ENCODE measurements at regions not wholly inside any gene's neighbourhood (a gene's known extent, or its start where the extent isn't known, plus 50 kb on each side); places are given as distances from the start of the nearest gene placed in this dataset.

DNA sequence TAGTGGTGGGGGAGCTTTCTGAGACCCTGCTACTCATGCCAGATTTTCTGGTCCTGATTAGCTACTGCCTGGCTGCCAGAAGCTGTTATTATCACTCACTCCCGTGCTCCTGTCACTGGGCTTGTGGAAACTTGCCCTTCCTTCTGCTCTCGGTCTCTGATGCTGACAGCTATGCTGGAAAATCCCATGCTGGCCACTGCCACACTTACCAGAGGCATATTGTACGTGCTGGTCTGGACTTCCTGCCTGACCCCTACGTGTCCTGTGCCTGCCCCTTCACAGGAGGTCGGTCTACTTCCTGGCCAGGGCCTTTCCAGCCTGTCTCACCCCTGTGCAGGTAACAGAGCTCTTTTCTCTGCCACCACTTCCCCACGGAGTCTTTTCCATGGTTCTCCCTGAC is 149.4 kb upstream of the PLEKHG7 start:
- DNase-seq (ENCODE audit: low read depth): no peak

DNA sequence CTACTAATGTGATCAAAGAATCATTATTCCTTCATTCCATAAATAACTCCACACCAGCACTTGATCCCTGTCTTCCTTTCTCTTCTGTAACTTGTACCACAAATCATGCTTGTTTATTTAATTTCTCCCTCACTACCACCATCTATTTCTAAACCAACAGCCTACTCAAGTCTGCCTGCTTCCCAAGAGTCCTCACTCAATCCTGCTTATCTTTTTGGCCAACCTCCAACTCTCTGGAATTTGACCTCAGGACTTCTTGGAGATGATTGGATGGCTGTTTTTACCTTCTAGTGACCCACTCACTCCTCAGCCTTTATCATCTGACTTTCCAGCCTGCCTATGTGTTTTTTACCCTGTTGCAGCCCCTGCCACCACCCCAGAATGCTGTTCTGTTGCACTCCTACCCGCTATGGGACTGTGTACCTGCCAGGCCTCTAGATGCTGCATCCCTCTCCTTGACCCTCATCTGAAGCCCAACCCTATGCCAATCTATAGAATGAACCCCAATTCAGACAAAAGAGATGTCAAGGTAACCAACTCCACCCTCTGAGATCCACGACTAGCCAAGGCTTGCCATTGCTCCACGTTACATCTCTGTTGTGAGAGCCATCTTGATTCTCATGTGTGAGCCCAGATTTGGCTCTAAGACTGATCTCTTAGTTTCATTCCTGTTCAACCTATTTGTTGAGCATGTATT is 150.2 kb upstream of the PLEKHG7 start:
- DNase-seq (ENCODE audit: low read depth): no peak

DNA sequence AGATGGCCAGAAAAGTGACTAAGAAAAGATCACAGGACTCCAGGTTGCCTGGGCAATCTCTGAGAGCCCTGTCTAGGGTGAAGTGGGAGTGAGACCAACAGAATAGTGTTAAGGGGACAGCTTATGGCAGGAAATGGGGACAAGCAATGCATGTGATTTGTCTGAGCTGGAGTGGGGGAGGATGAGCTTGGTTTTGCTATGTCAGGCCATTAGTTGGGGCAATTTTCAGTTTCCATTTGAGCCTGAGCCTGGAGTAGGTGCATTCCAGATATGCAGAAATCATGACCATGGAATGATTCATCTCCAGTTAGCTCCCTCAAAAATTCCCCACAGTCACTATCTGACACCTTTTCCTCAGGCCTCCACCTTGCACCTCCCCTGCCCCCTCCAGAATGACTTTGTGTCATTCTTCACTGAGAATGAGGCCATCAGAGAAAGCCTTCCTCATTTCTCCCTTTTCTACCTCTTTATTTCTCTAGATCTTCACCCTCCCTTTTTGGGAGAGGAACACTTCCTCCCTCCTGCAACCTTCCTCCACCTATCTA is 150.9 kb upstream of the PLEKHG7 start:
- DNase-seq (ENCODE audit: low read depth): peak; percentile 72

DNA sequence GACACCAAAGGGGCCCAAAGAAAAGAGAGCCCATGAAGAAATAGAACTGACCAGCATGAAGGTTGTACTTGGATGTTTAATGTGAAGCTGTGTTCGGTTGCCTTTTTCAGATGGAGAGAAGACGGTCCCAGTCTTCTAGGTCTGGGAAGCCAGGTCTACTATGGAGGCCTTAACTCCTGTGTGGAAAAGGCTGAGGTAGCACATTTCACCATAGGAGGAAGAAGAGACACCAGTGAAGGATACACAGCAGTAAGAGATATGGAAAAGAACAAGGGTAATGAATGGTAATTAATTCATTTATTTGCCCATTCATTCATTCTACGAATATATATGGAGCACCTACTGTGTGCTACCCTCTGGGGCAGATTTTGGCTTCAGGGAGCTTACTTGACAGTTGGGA is 151.6 kb upstream of the PLEKHG7 start:
- no peak for DNase-seq (ENCODE audit: low read depth)

DNA sequence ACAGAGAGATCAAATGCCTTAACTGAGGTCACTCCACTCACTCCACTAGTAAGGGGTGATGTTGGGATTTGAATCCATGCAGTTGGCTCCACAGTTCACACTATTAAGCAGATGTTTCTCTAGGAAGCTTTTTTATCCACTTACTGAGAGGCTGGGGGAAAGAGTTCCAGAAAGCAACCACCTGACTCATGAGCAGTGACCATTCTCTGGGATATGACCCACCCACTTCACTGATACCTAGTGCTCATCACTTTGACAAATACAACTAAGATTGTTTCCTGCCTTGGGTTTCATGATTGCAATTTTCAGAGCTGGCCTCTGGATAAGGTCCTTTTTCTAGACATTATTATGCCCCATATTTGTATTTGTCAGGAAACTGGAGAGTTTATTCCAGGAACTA is 152.1 kb upstream of the PLEKHG7 start:
- DNase-seq (ENCODE audit: low read depth): peak; percentile 10

DNA sequence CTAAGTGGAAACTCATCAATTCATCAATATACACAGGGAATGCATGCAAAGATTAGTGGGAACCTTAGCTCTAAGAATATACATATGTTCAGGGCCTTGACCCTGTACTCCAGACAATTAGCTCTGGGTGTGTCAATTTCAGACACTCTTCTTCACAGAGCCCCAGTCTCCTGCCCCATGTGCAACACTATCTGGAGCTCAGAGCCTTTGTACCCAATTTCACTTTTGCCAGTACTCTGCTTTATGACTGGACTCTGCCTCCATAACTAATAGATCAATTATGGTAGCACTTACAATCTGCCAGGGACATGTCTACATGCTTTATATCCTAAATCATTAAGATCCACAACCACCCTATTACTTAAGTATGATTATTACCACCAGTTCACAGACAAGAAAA is 152.5 kb upstream of the PLEKHG7 start:
- DNase-seq (ENCODE audit: low read depth): no peak

DNA sequence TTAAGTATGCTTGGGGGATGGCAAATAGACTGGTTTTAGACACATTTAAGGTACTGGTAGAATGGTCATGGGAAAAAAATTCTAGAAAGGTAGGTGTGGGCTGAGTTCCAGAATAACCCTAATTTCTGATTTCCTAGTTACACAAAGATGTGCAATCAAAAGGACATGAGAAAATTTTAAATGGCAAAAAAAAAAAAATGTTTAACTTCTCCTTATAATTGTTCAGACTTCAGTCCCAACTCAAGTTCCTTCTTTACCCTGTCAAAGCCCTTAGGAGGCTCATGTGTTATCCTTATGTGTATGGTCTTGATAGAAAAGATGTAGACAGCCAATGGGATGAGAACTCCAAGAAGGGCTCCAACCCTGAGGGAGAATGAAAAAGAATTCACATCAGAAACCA is 153.3 kb upstream of the PLEKHG7 start:
- DNase-seq (ENCODE audit: low read depth): no peak

DNA sequence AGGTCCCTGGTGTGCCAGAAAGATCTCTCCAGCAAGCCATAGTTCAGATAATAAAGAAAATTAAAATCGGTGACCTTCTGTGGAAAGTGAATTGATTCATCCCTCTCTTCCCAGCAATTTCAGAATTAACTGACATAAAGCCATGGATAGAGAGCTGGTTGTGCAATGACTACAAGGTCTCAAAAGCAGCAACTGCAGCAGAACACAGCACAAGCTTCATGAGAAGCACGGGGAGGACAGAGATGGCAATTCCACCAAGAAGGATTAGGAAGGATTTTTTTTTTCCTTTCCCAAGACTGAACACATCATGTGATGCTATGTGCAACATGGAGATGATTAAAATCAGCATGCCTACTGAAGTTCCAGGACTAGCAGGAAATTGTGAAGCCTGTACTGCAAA is 154.9 kb upstream of the PLEKHG7 start:
- no peak for DNase-seq (ENCODE audit: low read depth)

DNA sequence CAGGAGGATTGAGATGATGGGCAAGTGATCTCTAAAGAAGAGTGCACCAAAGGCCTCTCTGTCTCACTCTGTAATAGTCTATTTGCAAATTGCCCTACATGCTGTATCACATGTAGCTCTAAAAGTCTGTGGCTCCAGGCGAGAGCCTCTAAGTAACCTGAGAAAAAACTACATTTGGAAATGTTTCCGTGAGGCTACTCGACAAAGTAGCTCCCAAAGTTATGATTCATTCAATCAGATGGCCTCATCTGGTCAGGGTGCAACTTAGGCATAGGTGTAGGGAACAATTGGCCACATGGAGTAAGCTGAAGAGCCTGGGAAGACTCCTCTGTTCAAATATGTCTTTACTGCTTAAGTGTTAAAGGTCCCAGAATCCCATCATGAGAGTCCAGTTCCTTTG is 155.4 kb upstream of the PLEKHG7 start:
- no peak for DNase-seq (ENCODE audit: low read depth)

DNA sequence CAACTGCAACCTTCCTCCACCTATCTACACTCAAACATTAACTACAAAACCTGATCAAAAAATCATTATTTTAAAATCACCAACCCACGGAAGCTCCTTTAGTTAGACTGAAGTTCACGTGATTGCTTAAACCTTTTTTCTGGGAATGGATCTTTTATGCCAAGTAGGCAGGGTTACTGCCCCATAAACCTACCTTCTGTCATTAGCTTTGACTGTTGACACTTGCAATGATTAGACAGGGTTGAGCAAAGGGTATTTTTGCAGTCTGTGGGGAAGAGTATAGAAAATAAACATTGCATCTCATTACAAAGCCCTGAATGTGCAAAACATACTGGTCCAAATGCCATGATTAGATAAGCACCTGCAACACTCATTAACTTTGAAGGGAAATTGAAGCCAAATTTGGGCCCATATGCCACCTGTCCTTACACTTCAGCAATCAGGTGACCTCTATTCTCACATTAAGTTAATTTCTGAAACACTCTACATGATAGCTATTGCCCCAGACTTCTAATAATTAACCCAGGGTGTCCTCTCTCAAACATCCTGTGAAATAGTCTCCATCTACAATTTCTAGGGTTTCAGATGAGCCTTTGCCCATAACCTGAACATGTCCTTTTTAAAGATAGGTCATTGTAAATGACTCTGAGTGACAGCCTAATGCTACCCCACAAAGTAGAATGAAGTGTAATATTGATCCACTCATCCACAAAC is 156.0 kb upstream of the PLEKHG7 start:
- no peak for DNase-seq (ENCODE audit: low read depth)

DNA sequence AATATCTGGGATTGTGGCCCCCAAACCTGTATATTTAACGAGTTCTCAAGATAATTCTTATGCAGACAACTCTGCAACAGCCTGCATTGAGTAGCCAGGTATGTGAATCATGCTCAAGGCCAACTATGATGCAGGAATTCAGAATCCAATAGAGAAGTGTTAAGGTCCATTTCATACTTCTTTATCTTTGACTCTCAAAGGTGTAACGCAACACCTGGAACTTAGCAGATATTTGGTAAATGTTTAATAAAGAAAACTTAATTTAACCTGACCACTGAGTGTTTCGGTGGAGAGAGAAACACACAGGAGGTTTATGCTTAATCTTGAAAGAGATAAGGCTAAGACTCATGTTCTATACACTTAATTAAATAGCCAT is 156.5 kb upstream of the PLEKHG7 start:
- no peak for DNase-seq (ENCODE audit: low read depth)

DNA sequence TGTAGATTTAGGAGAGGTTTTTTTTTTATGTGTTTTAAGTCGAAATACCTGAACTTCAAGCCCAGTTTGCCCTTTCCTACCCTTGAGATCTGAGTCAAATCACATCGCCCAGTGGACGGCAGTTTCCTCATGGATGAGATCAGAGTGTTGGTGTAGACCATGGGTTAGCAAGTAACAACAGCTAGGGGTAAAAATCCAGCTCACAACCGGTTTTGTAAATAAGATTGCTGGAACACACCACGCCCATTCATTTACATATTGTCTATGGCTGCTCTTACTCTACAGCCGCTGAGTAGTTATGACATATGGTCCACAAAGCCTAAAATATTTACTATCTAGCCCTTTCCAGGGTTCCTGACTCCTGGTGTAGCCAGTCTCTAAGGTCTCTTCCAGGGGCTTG is 158.5 kb upstream of the PLEKHG7 start:
- no peak for DNase-seq (ENCODE audit: low read depth)

DNA sequence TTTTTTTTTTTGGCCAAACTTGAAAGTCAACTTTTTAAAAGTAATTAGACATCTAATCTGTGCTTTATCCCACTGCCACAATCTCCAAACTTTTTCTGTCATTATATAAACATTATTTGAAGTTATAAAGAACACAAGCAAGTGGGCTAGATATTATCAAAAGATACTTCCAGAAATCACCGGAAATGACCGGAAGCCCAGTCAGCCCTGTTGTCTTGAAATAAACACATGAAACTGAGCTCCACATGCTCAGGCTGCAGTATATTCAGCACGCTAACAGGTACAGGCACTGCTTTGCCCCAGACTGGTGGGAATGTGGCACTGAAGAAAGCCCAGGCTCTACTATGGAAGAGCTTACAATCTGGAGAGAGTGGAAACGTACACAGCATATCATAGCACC is 158.9 kb upstream of the PLEKHG7 start:
- no peak for DNase-seq (ENCODE audit: low read depth)

DNA sequence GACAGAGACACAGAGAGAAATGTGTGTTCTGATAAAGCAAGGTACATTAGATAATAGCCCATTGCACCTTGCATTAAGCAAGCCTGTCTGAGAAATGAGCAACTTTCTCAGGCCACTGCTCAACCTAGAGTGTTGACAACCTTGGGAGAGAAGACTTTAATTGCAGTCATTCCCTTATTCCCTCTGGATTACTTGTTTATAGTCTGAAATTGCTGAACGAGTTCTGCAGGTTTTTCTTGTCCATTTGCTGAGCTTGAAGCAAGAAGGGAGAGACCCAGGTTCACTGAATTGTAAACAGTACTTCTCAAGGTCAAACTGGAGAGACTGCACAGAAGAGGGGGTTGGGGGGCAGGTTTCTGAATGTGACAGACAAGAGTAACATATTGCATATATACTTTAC is 159.4 kb upstream of the PLEKHG7 start:
- DNase-seq (ENCODE audit: low read depth): no peak

DNA sequence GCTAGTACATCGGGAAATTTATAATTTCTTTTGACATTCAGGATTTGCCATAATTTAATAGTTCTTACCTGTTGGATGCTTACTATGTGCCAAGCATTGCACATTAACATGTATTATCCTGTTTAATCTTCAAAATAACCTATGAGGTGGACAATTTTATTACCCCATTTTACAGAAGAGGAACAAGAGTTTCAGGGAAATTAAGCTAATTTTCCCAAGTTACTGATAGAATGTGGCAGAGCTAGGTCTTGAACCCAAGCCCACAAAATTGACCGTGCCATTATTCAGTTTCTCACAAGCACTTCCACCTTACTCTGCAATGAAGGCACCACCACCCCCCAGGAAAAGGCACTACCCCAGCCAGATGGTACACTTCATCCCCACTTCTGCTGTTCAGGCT is 161.1 kb upstream of the PLEKHG7 start:
- DNase-seq (ENCODE audit: low read depth): no peak

DNA sequence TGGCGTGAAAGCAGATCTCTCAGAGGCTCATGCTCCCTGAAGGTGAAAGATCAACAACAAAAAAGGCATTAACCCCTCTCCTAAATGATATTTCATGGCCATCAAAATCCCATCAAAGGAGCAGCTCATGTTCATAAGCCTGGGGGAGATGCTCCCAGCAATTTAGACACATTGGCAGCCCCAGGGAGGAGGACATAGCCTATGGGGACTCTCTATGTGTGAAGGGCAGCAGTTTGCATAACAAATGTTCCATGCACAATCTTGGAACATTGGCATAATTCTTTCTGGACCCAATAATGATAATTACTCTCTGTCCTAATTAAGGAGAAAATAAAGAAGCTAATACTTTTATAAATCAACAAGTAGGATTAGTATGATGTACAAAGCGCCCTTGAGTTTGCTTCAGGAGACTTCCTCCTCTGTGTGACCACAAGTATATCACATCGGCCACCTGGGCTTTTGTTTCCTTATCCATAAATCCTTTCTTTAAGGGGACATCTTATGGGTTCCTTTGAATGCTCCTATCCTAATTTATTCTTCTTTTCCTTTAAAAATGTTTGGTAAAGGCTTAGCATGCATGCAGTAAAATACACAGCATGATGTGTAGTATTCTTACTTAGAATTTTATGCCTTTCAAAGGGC is 161.9 kb upstream of the PLEKHG7 start:
- DNase-seq (ENCODE audit: low read depth): no peak

DNA sequence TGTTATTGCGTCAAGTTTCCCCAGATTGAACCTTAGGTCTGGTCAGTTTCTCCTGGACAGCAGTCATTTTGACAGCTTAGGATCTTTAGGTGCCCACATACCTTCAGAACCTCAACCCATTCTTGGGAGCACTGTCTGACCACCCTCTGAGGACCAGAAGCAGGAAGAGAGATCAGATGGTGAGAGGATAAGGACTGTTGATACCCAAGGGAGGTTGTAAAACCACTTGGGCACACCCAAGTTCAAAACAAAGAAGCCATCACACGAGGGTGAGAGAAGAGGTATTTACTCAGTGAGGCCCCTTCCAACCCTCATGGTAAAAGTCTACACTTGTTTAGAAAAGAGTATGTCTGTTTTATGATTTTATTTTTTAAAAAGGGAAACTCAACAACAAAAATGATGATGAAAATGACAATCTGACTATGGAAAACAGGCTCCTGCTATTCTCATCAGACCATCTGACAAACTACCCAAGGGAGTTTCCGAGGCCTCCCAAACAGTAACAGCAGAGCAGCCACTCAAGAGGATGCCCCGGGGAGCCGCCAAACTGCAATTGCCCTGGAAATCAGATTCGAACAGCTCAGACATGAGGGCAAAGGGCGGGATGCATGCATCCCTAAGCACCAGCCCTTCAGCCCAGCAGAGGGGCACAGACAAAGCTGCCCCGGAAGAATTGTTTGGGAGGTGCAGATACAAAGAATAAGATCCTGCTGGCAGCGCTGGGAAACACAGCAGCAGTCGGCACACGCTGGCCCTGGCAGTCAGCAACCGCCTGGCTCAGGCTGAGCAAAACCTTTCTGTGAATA is 162.6 kb upstream of the PLEKHG7 start:
- DNase-seq (ENCODE audit: low read depth): no peak

DNA sequence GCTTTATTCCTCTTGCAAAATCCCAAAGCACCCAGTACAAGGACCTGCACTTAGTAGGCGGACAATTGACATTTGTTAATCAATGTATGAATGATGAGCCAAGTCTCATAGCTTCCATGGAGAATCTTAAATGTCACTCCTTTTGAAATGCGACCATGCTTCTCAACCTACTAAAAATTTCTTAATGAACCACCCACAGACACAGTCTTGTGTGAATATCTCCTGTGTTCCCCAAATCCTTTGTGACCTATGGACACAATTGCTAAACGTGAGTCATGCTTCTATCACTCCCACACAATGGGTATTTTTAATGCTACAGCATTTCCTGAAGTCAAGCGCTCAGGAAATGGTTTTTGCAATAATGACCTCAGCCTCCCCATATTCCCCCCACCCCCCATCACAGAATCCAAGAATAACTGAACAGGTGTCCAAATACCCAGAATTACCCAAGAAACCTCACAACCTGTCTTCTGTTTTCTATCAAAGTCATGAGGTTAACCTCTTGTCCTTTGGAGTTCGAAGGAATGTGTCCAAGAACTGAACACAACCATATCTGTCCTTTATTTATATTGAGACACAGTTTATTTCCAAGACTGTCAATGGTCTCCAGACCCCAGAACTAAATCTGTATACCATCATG is 163.6 kb upstream of the PLEKHG7 start:
- DNase-seq (ENCODE audit: low read depth): peak; percentile 68

DNA sequence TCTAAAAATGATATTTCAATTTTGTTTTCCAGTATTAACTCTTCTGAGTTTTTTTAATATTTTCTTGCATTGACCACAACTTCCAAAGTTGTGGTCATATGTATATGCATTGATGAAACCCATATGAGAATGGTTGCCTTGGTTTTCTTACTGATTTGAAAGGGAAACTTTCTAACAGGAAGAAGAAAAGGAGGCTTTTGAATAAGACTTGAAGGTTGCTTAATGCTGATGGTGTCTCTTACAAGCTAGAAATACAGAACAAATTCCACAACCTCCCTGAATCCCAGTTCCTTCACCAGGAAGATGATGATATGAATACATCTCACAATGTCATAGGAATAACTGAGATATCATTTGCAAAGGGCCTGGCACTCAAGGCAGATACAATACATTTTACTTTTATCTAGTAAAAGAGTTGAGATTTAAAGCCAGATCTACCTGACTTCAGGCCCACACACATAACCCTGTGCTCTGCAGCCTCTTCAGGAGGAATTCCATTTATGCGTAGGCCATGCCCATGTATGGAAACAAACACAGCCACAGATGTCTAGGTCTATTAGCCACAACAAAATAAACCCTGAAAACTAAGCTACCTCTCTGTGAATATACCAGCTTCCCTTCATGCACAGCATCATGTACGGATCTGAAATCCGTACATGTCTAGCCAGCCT is 165.4 kb upstream of the PLEKHG7 start:
- DNase-seq (ENCODE audit: low read depth): no peak

DNA sequence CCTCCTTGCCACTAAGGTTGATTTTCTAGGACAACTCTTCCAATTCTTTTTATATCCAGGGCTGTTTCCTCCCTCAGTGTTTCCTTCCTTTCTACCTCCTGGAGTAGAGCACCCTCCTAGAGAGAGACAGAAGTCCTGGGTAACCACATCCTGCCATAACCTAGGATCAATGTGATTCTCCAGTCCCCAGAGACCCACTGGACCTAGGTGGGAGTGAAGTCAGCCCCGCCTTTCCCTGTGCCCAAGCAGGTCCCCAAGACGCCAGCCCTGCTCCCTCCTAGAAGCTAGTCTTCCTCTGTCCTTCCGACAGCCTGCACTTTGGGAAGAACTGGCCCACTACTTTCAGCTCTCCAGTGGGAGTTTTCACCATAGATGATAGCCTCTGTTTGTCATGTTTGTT is 166.8 kb upstream of the PLEKHG7 start:
- no peak for DNase-seq (ENCODE audit: low read depth)

DNA sequence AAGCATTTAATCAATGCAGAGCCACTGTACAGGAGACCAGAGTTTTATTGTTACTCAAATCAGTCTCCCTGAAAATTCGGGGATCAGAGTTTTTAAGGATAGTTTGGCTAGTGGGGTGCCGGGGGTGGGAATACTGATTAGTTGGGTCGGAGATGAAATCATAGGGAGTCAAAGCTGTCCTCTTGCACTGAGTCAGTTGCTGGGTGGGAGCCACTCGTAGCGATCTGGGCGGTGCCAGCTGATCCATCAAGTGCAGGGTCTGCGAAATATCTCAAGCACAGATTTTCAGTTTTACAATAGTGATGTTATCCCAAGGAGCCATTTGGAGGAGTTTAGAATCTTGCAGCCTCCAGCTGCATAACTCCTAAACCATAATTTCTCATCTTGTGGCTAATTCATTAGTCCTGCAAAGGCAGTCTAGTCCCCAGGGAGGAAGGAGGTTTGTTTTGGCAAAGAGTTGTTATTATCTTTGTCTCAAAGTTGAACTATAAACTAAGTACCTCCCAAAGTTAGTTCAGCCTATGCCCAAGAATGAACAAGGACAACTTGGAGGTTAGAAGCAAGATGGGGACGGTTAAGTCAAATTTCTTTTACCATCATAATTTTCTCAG is 169.4 kb upstream of the PLEKHG7 start:
- no peak for DNase-seq (ENCODE audit: low read depth)

Data from ELR (cell line).